AG09309 (cell line): ENCODE measurements at regions not wholly inside any gene's neighbourhood (a gene's known extent, or its start where the extent isn't known, plus 50 kb on each side); places are given as distances from the start of the nearest gene placed in this dataset.

Experiments used
- DNase-seq: peaks from one replicate; pipeline ENCODE4 v3.0.0-alpha.2; 2010; ENCODE audit warnings: low read depth
- H3K4me3 ChIP-seq: 2 replicates; pipeline ENCODE4 v1.5.1; 2011; ENCODE audit warnings: mild to moderate bottlenecking, low read depth, low read length, moderate library complexity; ENCODE audit not compliant: control insufficient read depth
- CTCF ChIP-seq: IDR thresholded peaks from 2 replicates; pipeline ENCODE4 v1.5.1; 2011; ENCODE audit warnings: mild to moderate bottlenecking, low read depth, low read length, inconsistent platforms; ENCODE audit not compliant: insufficient read depth, control insufficient read depth; ENCODE audit errors: missing control alignments

GRCh38 chr6:80674669-80675068, 568.2 kb downstream of the BCKDHB start:
- no peak for DNase-seq
- H3K4me3 ChIP-seq = no peak overlapping the region
- TF ChIP-seq CTCF = no peak

- DNase-seq = no peak
- H3K4me3 ChIP-seq = no peak overlapping the region
- TF ChIP-seq CTCF = no peak
Measured at GRCh38 chr6:80673367-80673766, 566.9 kb downstream of the BCKDHB start.

DNA sequence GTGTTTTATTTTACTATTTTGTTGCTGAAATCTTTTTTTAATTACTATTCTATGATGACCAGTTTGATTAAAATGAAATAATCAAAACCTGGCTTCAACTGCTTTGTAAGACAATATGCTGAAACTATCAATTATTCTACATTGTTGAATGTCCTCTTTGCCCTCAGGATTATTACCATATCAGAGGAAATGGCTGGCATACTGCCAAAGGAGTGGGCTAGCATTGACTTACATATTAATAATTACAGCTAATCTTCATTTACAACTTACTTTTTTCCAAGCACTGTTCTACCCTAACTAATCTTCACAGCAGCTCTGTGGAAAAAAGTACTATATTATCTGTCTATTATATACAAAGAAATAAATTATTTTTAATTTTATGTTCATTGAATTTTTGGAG, 560.5 kb downstream of the BCKDHB start:
- H3K4me3 ChIP-seq = no peak overlapping the region
- no peak for TF ChIP-seq CTCF
- no peak for DNase-seq

GRCh38 chr6:80658926-80659325, 552.5 kb downstream of the BCKDHB start:
- TF ChIP-seq CTCF = no peak
- no peak overlapping the region for H3K4me3 ChIP-seq
- DNase-seq = no peak

GRCh38 chr6:80647156-80647555, 540.7 kb downstream of the BCKDHB start:
- no peak for DNase-seq
- TF ChIP-seq CTCF = no peak
- no peak overlapping the region for H3K4me3 ChIP-seq

GRCh38 chr6:80643881-80644280, 537.4 kb downstream of the BCKDHB start:
- TF ChIP-seq CTCF = no peak
- no peak for DNase-seq
- no peak overlapping the region for H3K4me3 ChIP-seq

GRCh38 chr6:80642452-80642851, 536.0 kb downstream of the BCKDHB start:
- no peak for TF ChIP-seq CTCF
- peak; percentile 39 for DNase-seq
- no peak overlapping the region for H3K4me3 ChIP-seq
